GM12878 (cell line): ENCODE measurements at regions not wholly inside any gene's neighbourhood (a gene's known extent, or its start where the extent isn't known, plus 50 kb on each side); places are given as distances from the start of the nearest gene placed in this dataset.
A peak's percentile ranks its signal among the peaks of the same experiment; 100 is the strongest.

Source experiments
- ATAC-seq: fragments of 200-7000 bp; cut with Tn5 transposase; 3 replicates; pipeline ENCODE4 v1.9.1; 2020; ENCODE audit warnings: mild to moderate bottlenecking, moderate library complexity
- BruUV-seq: library from RNA; stranded (reverse); fragments of 400-500 nt; replicated peaks from 2 replicates; lab custom pipeline; 2021; lab: Mats Ljungman, UMichigan
- CTCF ChIA-PET: fragments of 300-600 bp; sonication (Branson Sonifier 250); formaldehyde crosslinking; extraction: SDS; loops from one replicate; lab custom pipeline; 2021; ENCODE audit warnings: inconsistent platforms; lab: Yijun Ruan, JAX
- POLR2A ChIA-PET: fragments of 350-600 bp; formaldehyde crosslinking; extraction: SDS; loops from one replicate; lab custom pipeline; 2021; ENCODE audit warnings: inconsistent platforms; lab: Charles Lee
- RAD21 ChIA-PET: fragments of 300-600 bp; sonication (Branson Sonifier 250); formaldehyde crosslinking; loops from one replicate; lab custom pipeline; 2023; ENCODE audit warnings: antibody characterized with exemption; ENCODE audit not compliant: unreplicated experiment; lab: Charles Lee
- SMC1A ChIA-PET: fragments of 300-600 bp; sonication (Branson Sonifier 250); formaldehyde crosslinking; loops from one replicate; lab custom pipeline; 2023; ENCODE audit not compliant: unreplicated experiment, uncharacterized antibody; lab: Charles Lee
- DNase-seq: peaks from one replicate; pipeline ENCODE4 v3.0.0-alpha.2; 2011; ENCODE audit warnings: low read depth, low spot score
- FAIRE-seq: peaks from 3 replicates; lab custom pipeline; 2011; peaks lifted over from hg19 to GRCh38; lab: Jason Lieb, UNC
- H2AFZ ChIP-seq: 2 replicates; pipeline ENCODE4 v1.6.0; 2011; ENCODE audit warnings: low read depth, low read length, control low read depth; ENCODE audit not compliant: control insufficient read depth
- H3K27ac ChIP-seq: 2 replicates; pipeline ENCODE4 v1.5.1; 2011; ENCODE audit warnings: control low read depth; ENCODE audit not compliant: control insufficient read depth, insufficient read depth
- H3K27me3 ChIP-seq, 2 experiments: replicated peaks in 1 of 2; 2 replicates each; pipeline versions ENCODE4 v1.6.0 to v1.6.1; 2011; ENCODE audit warnings: low read length in 1 of 2; ENCODE audit not compliant: control insufficient read depth in 2 of 2, insufficient read depth in 2 of 2
- H3K36me3 ChIP-seq, 2 experiments: 2 replicates each; pipeline ENCODE4 v1.5.1; 2011; ENCODE audit warnings: low read length in 1 of 2; ENCODE audit not compliant: control insufficient read depth in 2 of 2, insufficient read depth in 2 of 2
- H3K4me1 ChIP-seq: 2 replicates; pipeline ENCODE4 v1.6.1; 2011; ENCODE audit warnings: mild to moderate bottlenecking, low read length, moderate library complexity, mixed read lengths; ENCODE audit not compliant: control insufficient read depth, insufficient read depth
- H3K4me2 ChIP-seq: 2 replicates; pipeline ENCODE4 v1.6.0; 2011; ENCODE audit warnings: control low read depth; ENCODE audit not compliant: control insufficient read depth, insufficient read depth
- H3K4me3 ChIP-seq: fragments of 200-600 bp; sonication (generic); 2 replicates; pipeline ENCODE4 v1.5.1; 2016
- H3K79me2 ChIP-seq: 2 replicates; pipeline ENCODE4 v1.6.0; 2011; ENCODE audit warnings: low read length; ENCODE audit not compliant: control insufficient read depth, insufficient read depth
- H3K9ac ChIP-seq: 2 replicates; pipeline ENCODE4 v1.8.0; 2011; ENCODE audit warnings: low read length, control low read depth, mixed read lengths; ENCODE audit not compliant: control insufficient read depth, insufficient read depth
- H3K9me3 ChIP-seq: replicated peaks from 3 replicates; pipeline ENCODE4 v1.5.1; 2011; ENCODE audit warnings: mild to moderate bottlenecking, low read length; ENCODE audit not compliant: control insufficient read depth, insufficient read depth
- H4K20me1 ChIP-seq: 2 replicates; pipeline ENCODE4 v1.6.0; 2011; ENCODE audit not compliant: control insufficient read depth, insufficient read depth
- BHLHE40 ChIP-seq, 2 experiments: fragments of 450-650 bp in 1 of 2; IDR thresholded peaks; 2 replicates each; pipeline ENCODE4 v1.6.1; 2011 to 2017; ENCODE audit warnings: low read depth in 2 of 2, borderline replicate concordance in 1 of 2, improper control_type of control experiment in 1 of 2, low read length in 1 of 2, mild to moderate bottlenecking in 1 of 2
- HDGF ChIP-seq: fragments of 450-650 bp; IDR thresholded peaks from 2 replicates; pipeline ENCODE4 v1.6.1; 2016; ENCODE audit warnings: antibody characterized with exemption
- IKZF2 ChIP-seq, 2 experiments: fragments of 450-650 bp; IDR thresholded peaks; 2 replicates each; pipeline ENCODE4 v1.6.1; 2017; ENCODE audit warnings: mild to moderate bottlenecking in 2 of 2, moderate library complexity in 2 of 2
- JUND ChIP-seq: IDR thresholded peaks from 2 replicates; pipeline ENCODE4 v1.6.1; 2012; ENCODE audit warnings: low read depth, mild to moderate bottlenecking, low read length, improper control_type of control experiment, moderate library complexity
- MEF2B ChIP-seq: fragments of 450-650 bp; IDR thresholded peaks from 2 replicates; pipeline ENCODE4 v1.6.1; 2018; ENCODE audit warnings: mild to moderate bottlenecking, moderate library complexity; ENCODE audit not compliant: partially characterized antibody, poor library complexity, severe bottlenecking
- MTA2 ChIP-seq: fragments of 450-650 bp; IDR thresholded peaks from 2 replicates; pipeline ENCODE4 v1.6.1; 2016; ENCODE audit warnings: low read depth, mild to moderate bottlenecking, moderate library complexity
- SIN3A ChIP-seq: IDR thresholded peaks from 2 replicates; pipeline ENCODE4 v1.6.1; 2012; ENCODE audit warnings: low read depth, low read length, improper control_type of control experiment
- SIX5 ChIP-seq: IDR thresholded peaks from 2 replicates; pipeline ENCODE4 v1.6.1; 2011; ENCODE audit warnings: mild to moderate bottlenecking, low read depth, low read length, moderate library complexity; ENCODE audit not compliant: severe bottlenecking
- SMAD5 ChIP-seq: IDR thresholded peaks from 2 replicates; pipeline ENCODE4 v1.6.1; 2016; ENCODE audit warnings: antibody characterized with exemption, low read depth
- SMC3 ChIP-seq: IDR thresholded peaks from 2 replicates; pipeline ENCODE4 v1.6.1; 2011; ENCODE audit warnings: low read length, improper control_type of control experiment, borderline replicate concordance
- SPI1 ChIP-seq: IDR thresholded peaks from 2 replicates; pipeline ENCODE4 v1.6.1; 2011; ENCODE audit warnings: low read depth, mild to moderate bottlenecking, low read length, moderate library complexity, borderline replicate concordance; ENCODE audit not compliant: insufficient read depth
- SUZ12 ChIP-seq: fragments of 200-600 bp; sonication (generic); IDR thresholded peaks from one replicate; pipeline ENCODE4 v1.6.1; 2018; ENCODE audit warnings: antibody characterized with exemption, mild to moderate bottlenecking; ENCODE audit not compliant: unreplicated experiment
- TARDBP ChIP-seq: IDR thresholded peaks from 2 replicates; pipeline ENCODE4 v1.6.1; 2016; ENCODE audit warnings: borderline replicate concordance
- ZNF592 ChIP-seq: fragments of 450-650 bp; IDR thresholded peaks from 2 replicates; pipeline ENCODE4 v1.6.1; 2017; ENCODE audit warnings: mild to moderate bottlenecking, moderate library complexity
- ZNF622 ChIP-seq: fragments of 450-650 bp; IDR thresholded peaks from 2 replicates; pipeline ENCODE4 v1.6.1; 2017; ENCODE audit warnings: mild to moderate bottlenecking, inconsistent platforms
- whole genome bisulfite sequencing: methylation state at CpG from one replicate; pipeline ENCODE4 v1.1.6; 2016; ENCODE audit warnings: low lambda C conversion rate; ENCODE audit not compliant: insufficient replicate concordance, insufficient coverage; ENCODE audit errors: missing lambda C conversion rate; 5-methylcytosine and 5-hydroxymethylcytosine counted together
- in situ Hi-C: fragments of 300-500 bp; cut with MboI; formaldehyde crosslinking; loops from 9 replicates; pipeline ENCODE4 v1.14.3; 2018; ENCODE audit warnings: mixed read lengths
- intact Hi-C: fragments of 100-400 bp; cut with micrococcal nuclease; formaldehyde crosslinking; loops from one replicate; pipeline ENCODE4 v1.14.2; 2022; ENCODE audit not compliant: unreplicated experiment
- TF ChIP-seq, protein P1 (sequence below): fragments of 450-650 bp; IDR thresholded peaks from 2 replicates; pipeline ENCODE4 v1.6.1; 2017; ENCODE audit warnings: borderline replicate concordance

- Histone ChIP-seq H4K20me1 (no peaks in the 10 kb centered on the region), H3K9ac (no peak overlapping the region), H3K79me2 (no peaks in the 10 kb centered on the region), H3K4me2 (no peak overlapping the region), H3K9me3 (no peaks in the 10 kb centered on the region), H3K36me3 (no peaks in the 10 kb centered on the region), H2AFZ (peak overlapping the region; percentile 1; the same call in 1 of the 2 replicates), H3K4me3 (no peak overlapping the region), H3K27ac (no peak overlapping the region), H3K27me3 (no peaks in the 10 kb centered on the region), H3K4me1 (no peaks in the 10 kb centered on the region; the same call in 1 of the 2 replicates)
- ChIA-PET CTCF (interaction anchor here (1.9 to 3.8 kb wide), 2 partner anchors 15 to 18 kb away, joined by 5 to 16 read pairs; no protein-coding TSS in a partner anchor), SMC1A (interaction anchor here (1.1 to 3.4 kb wide), 4 partner anchors 8 to 22 kb away, joined by 3 to 15 read pairs (median 8); no protein-coding TSS in a partner anchor), POLR2A (no interaction called here), RAD21 (interaction anchor here (0.6 to 1.7 kb wide), 2 partner anchors 15 to 516 kb away, joined by 3 to 5 read pairs; no protein-coding TSS in a partner anchor)
- intact Hi-C loops: no loop called here
- in situ Hi-C loops: no loop called here
- TF ChIP-seq IKZF2 (IDR thresholded peaks at IDR 0.05): 0 out of 4 replicates have a peak, but pooled peaks of 1 of the 2 experiments have one; percentile 24
- no peak for TF ChIP-seq ZNF622
- no peak for TF ChIP-seq SPI1
- peak; percentile 34 for TF ChIP-seq MEF2B
- TF ChIP-seq JUND: no peak
- TF ChIP-seq SIX5: no peak
- TF ChIP-seq, protein P1, sequence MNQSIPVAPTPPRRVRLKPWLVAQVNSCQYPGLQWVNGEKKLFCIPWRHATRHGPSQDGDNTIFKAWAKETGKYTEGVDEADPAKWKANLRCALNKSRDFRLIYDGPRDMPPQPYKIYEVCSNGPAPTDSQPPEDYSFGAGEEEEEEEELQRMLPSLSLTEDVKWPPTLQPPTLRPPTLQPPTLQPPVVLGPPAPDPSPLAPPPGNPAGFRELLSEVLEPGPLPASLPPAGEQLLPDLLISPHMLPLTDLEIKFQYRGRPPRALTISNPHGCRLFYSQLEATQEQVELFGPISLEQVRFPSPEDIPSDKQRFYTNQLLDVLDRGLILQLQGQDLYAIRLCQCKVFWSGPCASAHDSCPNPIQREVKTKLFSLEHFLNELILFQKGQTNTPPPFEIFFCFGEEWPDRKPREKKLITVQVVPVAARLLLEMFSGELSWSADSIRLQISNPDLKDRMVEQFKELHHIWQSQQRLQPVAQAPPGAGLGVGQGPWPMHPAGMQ: no peak
- TF ChIP-seq TARDBP: no peak
- TF ChIP-seq BHLHE40 (IDR thresholded peaks at IDR 0.05; ENCODE audit: borderline replicate concordance in 1 of 2, low read depth in 2 of 2, low read length in 1 of 2): 0 out of 4 replicates have a peak, but pooled peaks of 1 of the 2 experiments have one; percentile 4
- TF ChIP-seq ZNF592: no peak
- no peak for TF ChIP-seq SIN3A
- TF ChIP-seq SMC3: no peak
- no peak for TF ChIP-seq MTA2
- TF ChIP-seq SUZ12: no peak
- TF ChIP-seq SMAD5: no peak
- TF ChIP-seq HDGF: no peak
- BruUV-seq: no TSS peak
- WGBS: 2% methylated on average over 5 of the region's 5 CpGs
- peak; percentile 92 for ATAC-seq
- no peak for FAIRE-seq
- no peak for DNase-seq
These were observed 181.4 kb upstream of the TRPM3 start for GRCh38 chr9:71302776-71303175.
